NCI-H1694 (cell line): ENCODE measurements at regions not wholly inside any gene's neighbourhood (a gene's known extent, or its start where the extent isn't known, plus 50 kb on each side); places are given as distances from the start of the nearest gene placed in this dataset.

ENCODE experiments used
- DNase-seq: peaks from one replicate; lab custom pipeline; 2025; lab: John Stamatoyannopoulos, UW

- DNase-seq: no peak
These were observed 94.3 kb upstream of the NR3C1 start for GRCh38 chr5:143497749-143498148.

- no peak for DNase-seq
These were observed 93.5 kb upstream of the NR3C1 start for GRCh38 chr5:143496943-143497342.

GRCh38 chr5:143495821-143496275 is 92.4 kb upstream of the NR3C1 start:
- DNase-seq: peak; percentile 84

GRCh38 chr5:143495110-143495509 is 91.6 kb upstream of the NR3C1 start:
- DNase-seq: no peak

- DNase-seq: no peak
These were observed 91.1 kb upstream of the NR3C1 start for GRCh38 chr5:143494595-143494994.

GRCh38 chr5:143494162-143494561 is 90.7 kb upstream of the NR3C1 start:
- no peak for DNase-seq

- DNase-seq: no peak
These were observed 89.3 kb upstream of the NR3C1 start for GRCh38 chr5:143492783-143493182.

GRCh38 chr5:143491646-143492045 is 88.2 kb upstream of the NR3C1 start:
- no peak for DNase-seq

- DNase-seq: peak; percentile 20
These were observed 84.9 kb upstream of the NR3C1 start for GRCh38 chr5:143488381-143488780.

GRCh38 chr5:143484601-143485000 is 81.1 kb upstream of the NR3C1 start:
- no peak for DNase-seq

- DNase-seq: no peak
These were observed 78.4 kb upstream of the NR3C1 start for GRCh38 chr5:143481697-143482531.

- no peak for DNase-seq
These were observed 76.5 kb upstream of the NR3C1 start for GRCh38 chr5:143480001-143480400.

GRCh38 chr5:143479394-143479793 is 75.9 kb upstream of the NR3C1 start:
- DNase-seq: no peak

GRCh38 chr5:143476601-143477211 is 73.2 kb upstream of the NR3C1 start:
- DNase-seq: no peak

- no peak for DNase-seq
These were observed 71.1 kb upstream of the NR3C1 start for GRCh38 chr5:143474616-143475015.

- DNase-seq: no peak
These were observed 70.0 kb upstream of the NR3C1 start for GRCh38 chr5:143473481-143473880.

- no peak for DNase-seq
These were observed 69.1 kb upstream of the NR3C1 start for GRCh38 chr5:143472576-143472975.

GRCh38 chr5:143471666-143472464 is 68.4 kb upstream of the NR3C1 start:
- no peak for DNase-seq

- DNase-seq: no peak
These were observed 67.6 kb upstream of the NR3C1 start for GRCh38 chr5:143471041-143471509.

- no peak for DNase-seq
These were observed 66.6 kb upstream of the NR3C1 start for GRCh38 chr5:143470120-143470519.

GRCh38 chr5:143469125-143469524 is 65.6 kb upstream of the NR3C1 start:
- DNase-seq: no peak

GRCh38 chr5:143466632-143467031 is 63.1 kb upstream of the NR3C1 start:
- no peak for DNase-seq
